ENCODE measurements at regions not wholly inside any gene's neighbourhood (a gene's known extent, or its start where the extent isn't known, plus 50 kb on each side); places are given as distances from the start of the nearest gene placed in this dataset.
"Not testable (repeated sequence)": the region's sequence is repeated elsewhere in the genome, so short reads cannot be mapped to it uniquely, and the experiment has no call there.

DNA sequence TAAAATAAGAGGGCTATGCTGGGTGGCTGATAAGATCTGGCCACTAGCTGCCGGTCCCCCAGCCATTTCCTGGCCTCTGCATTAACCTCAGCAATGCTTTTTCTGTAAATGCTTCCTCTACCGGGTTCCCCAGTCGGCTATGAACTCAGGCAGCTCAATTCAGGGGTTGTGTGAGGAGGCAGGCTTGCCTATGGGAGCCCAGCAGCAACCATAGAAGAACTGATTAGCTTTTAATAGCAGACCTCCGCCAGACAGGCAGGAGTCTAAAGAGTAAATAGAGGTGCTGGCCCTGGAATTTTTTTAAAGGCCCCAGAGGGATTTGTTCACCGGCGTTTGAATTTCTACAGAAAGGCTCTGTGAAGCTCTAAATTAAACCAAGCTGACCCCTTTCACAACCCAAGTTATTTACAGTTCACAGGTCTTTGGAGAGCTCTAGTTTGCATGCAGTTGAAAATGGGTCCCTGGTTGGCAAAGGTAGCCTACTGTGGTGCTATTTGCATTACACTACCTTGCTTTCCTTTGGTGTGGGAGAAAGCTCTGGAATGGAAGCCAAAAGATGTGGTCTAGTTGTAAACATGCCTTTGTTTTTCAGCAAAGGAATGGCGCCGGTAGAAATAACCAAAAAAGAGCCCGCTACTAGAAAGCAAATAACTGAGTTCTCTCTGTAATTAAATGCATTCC is 289.7 kb upstream of the SEMA6A start:
- no peak overlapping the region for H3K4me3 Mint-ChIP-seq
- ATAC-seq = no peak
- peaks cover 5% of the 10 kb centered on the region in 2 donors for H3K9me3 Mint-ChIP-seq
- H3K27me3 Mint-ChIP-seq = no peaks in the 10 kb centered on the region
- DNase-seq = no peak
- no peaks in the 10 kb centered on the region for H3K4me1 Mint-ChIP-seq
- no peak overlapping the region for H3K27ac Mint-ChIP-seq

DNA sequence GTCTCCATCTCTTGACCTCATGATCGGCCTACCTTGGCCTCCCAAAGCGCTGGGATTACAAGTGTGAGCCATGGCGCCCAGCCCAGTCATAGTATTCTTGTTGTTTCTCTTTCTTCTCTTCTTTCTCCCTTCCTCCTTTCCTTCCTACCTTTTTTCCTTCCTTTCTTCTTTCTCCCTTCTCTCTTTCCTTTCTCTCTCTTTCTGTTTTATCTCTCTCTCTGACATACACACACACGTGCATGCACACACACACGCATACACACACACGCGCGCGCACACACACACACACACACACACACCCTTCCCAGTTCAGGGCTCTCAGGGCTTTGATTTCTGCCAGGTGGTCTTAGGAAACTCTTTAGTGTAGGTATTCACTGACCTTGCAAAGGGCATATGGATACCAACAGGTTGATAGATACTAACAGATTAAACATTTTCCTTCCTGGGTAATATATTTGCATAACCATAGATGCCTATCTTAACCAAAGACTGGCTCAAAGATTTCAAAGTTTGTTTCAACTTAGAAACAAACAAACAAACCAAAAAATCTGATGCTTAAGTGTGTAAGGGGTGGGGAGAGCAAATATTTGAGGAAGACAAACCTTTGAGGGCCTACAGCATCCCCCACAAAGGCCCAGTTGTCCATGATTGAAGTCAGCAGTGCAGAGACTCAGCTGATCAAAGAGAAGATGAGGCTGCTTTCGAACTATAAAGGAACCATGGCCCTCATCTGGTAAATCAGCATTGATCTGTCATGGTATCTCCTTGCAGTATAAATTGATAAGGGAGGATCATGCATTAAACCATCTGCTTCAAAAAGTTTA is 288.2 kb upstream of the SEMA6A start:
- H3K27ac Mint-ChIP-seq = no peak overlapping the region

DNA sequence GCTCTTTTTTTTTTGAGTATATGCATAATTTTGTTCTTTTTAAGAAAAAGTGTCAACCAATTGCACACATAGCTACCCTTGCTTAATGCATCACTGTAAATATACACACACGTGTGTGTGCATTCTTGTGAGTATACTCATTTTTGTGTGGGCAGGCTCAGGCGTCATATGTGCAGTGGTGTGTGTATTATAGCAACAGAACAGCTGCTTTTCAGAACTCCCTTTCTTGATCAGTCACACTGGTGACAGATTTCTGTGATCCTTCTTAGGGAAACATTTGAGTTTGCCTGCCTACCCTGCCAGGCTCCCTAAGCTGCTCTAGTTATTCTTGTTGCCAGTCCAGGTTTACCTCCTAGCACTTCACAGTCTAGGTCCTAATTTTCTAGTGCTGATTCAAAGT is 287.0 kb upstream of the SEMA6A start:
- Mint-ChIP-seq H3K4me1 (no peaks in the 10 kb centered on the region), H3K27me3 (no peaks in the 10 kb centered on the region), H3K4me3 (no peak overlapping the region), H3K27ac (no peak overlapping the region), H3K9me3 (no peaks in the 10 kb centered on the region)
- no peak for ATAC-seq
- no peak for DNase-seq

More for the DNA sequence above, 288.2 kb upstream of the SEMA6A start:
- H3K4me3 Mint-ChIP-seq = no peak overlapping the region
- DNase-seq = no peak
- H3K9me3 Mint-ChIP-seq = peaks cover 0 to 5% of the 10 kb centered on the region in 2 donors
- H3K27me3 Mint-ChIP-seq = no peaks in the 10 kb centered on the region
- H3K4me1 Mint-ChIP-seq = no peaks in the 10 kb centered on the region
- ATAC-seq = no peak

DNA sequence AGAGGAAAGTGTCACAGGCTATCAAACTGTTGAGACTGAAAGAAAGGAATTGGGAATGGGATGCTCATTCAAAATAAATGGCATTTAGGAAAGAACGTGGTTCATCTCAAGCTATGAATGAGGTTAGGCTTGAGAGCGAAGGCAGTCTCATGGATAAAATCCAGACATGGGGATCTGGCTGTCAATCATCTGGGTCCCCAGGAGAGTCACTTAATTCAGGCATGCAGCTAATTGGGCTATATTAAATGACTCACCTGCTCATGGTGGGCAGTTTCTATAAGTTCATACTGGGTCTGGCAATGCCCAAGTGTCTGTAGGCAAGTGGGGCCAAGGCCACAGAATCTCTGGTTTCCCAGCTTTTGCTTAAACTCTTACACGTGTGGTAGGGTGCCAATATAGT is 286.5 kb upstream of the SEMA6A start:
- Mint-ChIP-seq H3K4me3 (no peak overlapping the region), H3K4me1 (no peaks in the 10 kb centered on the region), H3K27ac (no peak overlapping the region), H3K9me3 (no peaks in the 10 kb centered on the region), H3K27me3 (no peaks in the 10 kb centered on the region)
- DNase-seq (no peak), ATAC-seq (no peak)

DNA sequence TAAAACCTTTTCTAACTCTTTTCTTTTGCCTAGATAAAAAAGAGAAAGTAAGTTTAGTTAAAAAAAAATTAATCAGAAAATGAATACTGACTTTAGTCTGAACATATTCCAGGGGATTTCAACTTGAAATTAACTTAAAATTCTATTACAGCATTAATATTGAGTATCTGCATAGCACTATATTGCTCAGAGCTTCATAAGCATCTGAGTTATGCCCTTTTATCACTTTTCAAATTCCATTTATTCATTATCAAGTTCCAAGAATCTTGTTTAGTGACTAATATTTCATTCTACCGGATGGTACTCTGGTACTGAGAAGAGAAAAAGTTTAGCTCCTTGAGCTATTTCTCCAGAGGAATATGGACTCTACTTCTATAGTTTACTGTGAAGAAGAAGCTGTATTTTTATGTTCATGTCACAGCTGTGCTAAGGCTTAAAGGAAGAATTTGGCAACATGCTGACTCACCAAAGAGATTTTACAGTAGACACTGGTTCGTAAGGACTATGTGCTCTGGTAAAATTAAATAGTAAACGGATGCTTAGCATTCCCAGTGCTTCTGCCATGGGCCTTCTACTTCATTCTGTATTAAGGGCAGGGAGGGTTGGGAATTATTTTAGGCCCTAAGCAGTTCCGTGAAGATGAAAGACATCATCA is 285.2 kb upstream of the SEMA6A start:
- Mint-ChIP-seq H3K27me3 (no peaks in the 10 kb centered on the region), H3K4me3 (no peak overlapping the region), H3K27ac (no peak overlapping the region), H3K4me1 (no peaks in the 10 kb centered on the region), H3K9me3 (no peaks in the 10 kb centered on the region)
- ATAC-seq = no peak
- no peak for DNase-seq

DNA sequence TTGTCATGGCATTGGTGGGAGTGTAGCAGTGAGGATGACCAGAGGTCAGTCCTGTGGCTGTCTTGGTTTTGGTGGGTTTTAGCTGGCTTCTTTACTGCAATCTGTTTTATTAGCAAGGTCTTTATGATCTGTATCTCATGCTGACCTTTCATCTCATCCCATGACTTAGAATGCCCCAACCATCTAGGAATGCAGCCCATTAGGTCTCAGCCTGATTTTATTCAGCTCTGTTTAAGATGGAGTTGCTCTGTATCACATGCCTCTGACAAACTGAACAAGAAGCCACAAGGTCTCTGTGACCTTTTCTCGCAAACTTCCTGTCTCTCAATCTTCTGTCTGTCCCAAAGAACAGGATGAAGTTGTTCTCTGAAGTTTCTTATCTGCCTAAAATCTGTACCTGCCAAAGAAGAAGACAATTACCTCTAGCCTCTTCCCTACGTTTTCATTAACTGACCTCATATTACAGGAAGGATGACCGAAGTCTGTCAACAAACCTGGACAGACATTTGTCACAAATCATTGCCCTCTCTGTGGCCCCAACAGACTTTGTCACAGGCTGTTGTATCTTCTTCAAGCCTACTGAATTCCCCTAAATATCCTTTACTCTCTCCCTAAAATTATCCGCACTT is 284.2 kb upstream of the SEMA6A start:
- Mint-ChIP-seq H3K4me1 (no peaks in the 10 kb centered on the region), H3K27ac (no peak overlapping the region), H3K4me3 (no peak overlapping the region), H3K9me3 (no peaks in the 10 kb centered on the region), H3K27me3 (no peaks in the 10 kb centered on the region)
- ATAC-seq (no peak), DNase-seq (no peak)

DNA sequence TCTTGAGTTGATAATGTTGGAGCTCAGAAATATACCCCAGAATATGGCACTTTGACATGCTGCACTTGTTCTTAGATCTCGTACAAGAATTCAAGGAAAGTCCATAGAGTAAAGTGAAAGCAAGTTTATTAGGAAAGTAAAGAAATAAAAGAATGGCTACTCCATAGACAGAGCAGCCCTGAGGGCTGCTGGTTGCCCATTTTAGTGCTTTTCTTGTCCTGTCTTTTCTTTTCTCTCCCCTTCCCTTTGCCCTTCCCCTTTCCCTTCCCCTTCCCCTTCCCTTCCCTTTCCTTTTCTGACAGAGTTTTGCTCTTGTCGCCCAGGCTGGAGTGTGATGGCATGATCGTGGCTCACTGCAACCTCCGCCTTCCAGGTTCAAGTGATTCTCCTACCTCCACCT is 283.4 kb upstream of the SEMA6A start:
- H3K4me1 Mint-ChIP-seq, ATAC-seq, DNase-seq, H3K4me3 Mint-ChIP-seq, H3K27me3 Mint-ChIP-seq, H3K9me3 Mint-ChIP-seq, H3K27ac Mint-ChIP-seq: not testable (repeated sequence)

DNA sequence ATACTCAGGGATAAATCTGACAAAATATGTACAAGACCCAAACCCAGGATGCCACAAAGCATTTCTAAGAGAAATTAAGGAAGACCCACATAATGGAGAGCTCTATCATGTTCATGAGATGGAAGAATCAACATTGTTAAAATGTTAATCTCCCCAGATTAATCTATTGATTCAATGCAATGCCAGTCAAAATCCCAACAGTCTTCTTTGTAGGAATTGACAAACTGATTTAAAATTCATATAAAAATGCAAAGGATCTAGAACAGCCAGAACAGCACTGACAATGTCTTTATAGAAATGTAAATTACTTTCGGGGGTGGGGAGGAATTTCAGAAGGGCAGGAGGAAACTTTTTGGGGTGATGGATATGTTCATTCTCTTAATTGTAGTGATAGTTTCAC is 281.6 kb upstream of the SEMA6A start:
- no peak overlapping the region for H3K4me3 Mint-ChIP-seq
- ATAC-seq (no peak), DNase-seq (no peak)
- no peaks in the 10 kb centered on the region for H3K4me1 Mint-ChIP-seq
- peaks cover 0 to 5% of the 10 kb centered on the region in 2 donors for H3K9me3 Mint-ChIP-seq
- H3K27me3 Mint-ChIP-seq = no peaks in the 10 kb centered on the region
- H3K27ac Mint-ChIP-seq = no peak overlapping the region

DNA sequence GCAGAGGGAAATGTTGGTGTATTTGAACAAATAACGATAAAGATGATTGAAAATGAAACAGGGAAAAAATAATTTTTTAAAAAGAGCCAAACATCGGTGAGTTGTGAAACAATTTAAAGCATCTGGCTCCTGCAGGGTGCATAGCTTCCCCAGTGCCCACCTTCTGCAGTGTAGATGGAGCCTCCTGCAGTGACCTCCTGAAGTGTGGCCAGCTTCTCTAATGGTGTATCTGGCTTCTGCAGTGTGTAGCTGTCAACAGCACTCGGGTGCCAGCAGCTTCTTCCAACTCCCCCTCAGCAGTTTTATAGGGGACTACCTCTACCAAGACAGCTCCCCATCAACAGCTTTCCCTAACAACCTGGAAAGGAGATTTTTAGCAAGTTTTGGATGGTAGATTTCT is 279.4 kb upstream of the SEMA6A start:
- no peak for ATAC-seq
- Mint-ChIP-seq H3K27me3 (no peaks in the 10 kb centered on the region), H3K27ac (peak overlapping the region in 1 of 2 donors; percentile 64), H3K9me3 (peaks cover 0 to 5% of the 10 kb centered on the region in 2 donors), H3K4me1 (no peaks in the 10 kb centered on the region), H3K4me3 (no peak overlapping the region)
- DNase-seq = no peak

DNA sequence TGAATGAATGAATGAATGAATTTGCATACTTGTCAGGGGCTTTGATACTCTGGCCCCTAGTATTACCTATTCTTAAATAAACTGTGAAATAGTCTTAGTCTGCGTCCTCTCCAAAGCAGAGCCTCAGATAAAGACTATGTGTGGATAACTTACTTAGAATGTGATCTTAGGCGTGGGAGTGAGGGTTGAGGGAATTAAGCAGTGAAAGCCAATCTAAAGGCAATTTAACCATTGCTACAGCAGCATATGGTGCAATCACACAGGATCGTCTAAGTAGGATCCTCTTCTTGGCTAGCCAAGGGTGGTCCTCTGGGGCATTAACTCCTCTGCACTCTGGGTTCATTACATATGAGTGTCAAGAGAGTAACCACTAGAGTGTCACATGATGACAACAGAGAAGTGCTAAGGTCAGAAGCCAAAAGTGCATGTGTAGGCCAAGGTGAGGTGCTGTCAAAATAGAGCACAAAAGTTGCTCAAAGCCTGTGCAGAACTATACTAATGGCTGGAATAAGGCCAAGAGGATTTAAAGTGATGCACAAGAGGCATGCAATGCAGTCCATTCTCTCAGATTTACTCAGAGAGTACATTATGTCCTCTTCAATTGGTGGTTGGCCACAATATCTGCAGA is 274.4 kb upstream of the SEMA6A start:
- ATAC-seq = no peak
- H3K27ac Mint-ChIP-seq = no peak overlapping the region
- H3K4me3 Mint-ChIP-seq = no peak overlapping the region
- H3K9me3 Mint-ChIP-seq = peaks cover 5 to 10% of the 10 kb centered on the region in 2 donors
- H3K4me1 Mint-ChIP-seq = no peaks in the 10 kb centered on the region
- no peaks in the 10 kb centered on the region for H3K27me3 Mint-ChIP-seq
- no peak for DNase-seq

DNA sequence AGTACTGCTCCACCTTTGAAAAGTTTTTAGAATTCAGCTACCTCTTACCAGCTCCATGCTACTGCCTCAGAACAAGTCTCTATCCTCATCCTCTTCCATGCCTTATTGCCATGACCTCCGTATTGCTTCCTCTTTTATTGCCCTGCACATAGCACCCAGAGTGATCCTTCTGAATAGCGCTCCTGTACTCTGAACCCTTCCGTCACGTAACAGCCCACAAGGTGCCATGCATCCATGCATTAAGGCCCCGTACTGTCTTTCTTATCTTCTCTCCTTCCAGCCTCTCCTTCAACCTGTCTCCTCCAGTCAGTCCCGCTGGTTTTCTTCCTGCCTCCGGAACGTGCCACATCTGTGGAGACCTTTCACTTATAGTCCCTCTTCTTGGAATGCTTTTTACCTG is 273.3 kb upstream of the SEMA6A start:
- no peak for DNase-seq
- Mint-ChIP-seq H3K9me3 (peaks cover 5 to 10% of the 10 kb centered on the region in 2 donors), H3K4me1 (no peaks in the 10 kb centered on the region), H3K4me3 (no peak overlapping the region), H3K27ac (peak overlapping the region in 1 of 2 donors; percentile 44), H3K27me3 (no peaks in the 10 kb centered on the region)
- no peak for ATAC-seq

DNA sequence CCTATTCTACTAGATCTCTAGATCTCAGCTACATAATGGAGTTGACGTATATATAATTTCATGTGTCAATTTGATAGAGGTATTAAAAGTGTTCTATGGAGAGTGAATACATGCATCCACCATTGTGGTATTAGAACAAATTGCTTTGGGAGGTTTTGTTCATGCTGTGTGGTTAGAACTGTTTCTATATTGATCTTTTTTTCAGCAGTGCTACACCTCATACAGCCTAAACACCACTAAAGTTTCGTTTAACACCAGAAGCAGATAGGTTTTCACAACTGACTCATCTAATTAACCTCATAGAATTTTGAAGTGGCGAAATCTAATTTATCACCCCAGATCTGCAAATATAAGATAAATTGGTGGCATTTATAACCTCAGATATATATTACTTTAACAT is 269.4 kb upstream of the SEMA6A start:
- DNase-seq (no peak), ATAC-seq (no peak)
- Mint-ChIP-seq H3K4me1 (no peaks in the 10 kb centered on the region), H3K4me3 (no peak overlapping the region), H3K27ac (no peak overlapping the region), H3K27me3 (no peaks in the 10 kb centered on the region), H3K9me3 (peaks cover 5% of the 10 kb centered on the region in 2 donors)

DNA sequence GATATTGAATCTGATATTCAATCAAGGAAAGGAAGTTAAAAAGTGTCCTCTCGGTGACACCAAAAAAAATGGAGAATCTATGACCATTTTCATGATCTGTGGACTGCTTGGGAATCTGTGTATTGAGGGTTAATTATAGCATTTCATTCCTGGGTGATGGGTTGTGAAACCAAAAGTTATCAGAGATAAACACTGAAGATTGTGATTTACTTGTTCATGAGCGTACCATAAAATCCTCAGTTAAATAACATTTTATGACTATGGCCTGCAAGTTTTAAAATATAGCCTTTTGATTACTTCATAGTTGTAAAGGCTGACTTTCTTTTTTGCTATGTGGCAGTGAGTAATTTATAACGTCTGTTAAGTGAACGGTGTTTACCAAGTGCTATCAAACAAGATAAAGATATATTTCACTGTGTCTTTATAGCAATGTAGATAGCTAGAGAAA is 267.9 kb upstream of the SEMA6A start:
- H3K27ac Mint-ChIP-seq = no peak overlapping the region
- no peaks in the 10 kb centered on the region for H3K27me3 Mint-ChIP-seq
- no peak overlapping the region for H3K4me3 Mint-ChIP-seq
- no peak for ATAC-seq
- no peak for DNase-seq
- H3K9me3 Mint-ChIP-seq = peaks cover 0 to 5% of the 10 kb centered on the region in 2 donors
- H3K4me1 Mint-ChIP-seq = no peaks in the 10 kb centered on the region

DNA sequence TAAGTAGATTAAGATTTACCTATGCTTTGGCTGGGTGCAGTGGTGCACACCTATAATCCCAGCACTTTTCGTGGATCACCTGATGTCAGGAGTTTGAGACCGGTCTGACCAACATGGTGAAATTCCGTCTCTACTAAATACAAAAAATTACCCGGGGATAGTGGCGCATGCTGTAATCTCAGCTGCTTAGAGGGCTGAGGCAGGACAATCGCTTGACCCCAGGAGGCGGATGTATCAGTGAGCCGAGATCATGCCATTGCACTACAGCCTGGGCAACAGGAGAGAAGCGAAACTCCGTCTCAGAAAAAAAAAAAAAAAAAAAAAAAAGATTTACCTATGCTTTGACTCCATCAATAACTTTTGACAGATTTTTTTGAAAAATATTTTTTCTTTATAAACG is 267.1 kb upstream of the SEMA6A start:
- Mint-ChIP-seq H3K9me3 (peaks cover 0 to 5% of the 10 kb centered on the region in 2 donors), H3K4me3 (no peak overlapping the region), H3K4me1 (no peaks in the 10 kb centered on the region), H3K27ac (no peak overlapping the region), H3K27me3 (no peaks in the 10 kb centered on the region)
- DNase-seq = no peak
- ATAC-seq = no peak

DNA sequence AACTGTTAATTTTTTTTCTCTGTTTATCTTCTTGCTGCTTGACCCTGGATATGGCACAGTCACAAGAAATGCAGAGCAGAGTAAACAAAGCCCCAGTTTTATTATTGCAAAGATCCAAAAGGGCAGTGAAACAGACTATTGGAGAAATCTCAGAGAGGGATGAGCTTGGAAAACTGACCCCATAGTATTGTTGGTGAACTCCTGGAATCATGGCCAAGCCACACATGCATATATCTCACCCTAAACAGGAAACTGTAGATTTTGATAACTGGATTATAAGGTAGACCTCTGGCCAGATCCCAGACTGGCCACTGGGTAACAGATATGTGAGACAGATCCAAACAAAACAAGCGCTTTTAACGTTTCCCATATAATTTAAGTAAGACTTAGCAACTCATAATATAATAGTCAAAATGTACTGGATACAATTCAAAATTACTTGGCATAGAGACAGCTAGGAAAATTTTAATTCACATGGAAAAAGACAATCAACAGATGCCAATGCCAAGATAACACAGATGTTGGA is 263.5 kb upstream of the SEMA6A start:
- Mint-ChIP-seq H3K27ac (no peak overlapping the region), H3K4me1 (no peaks in the 10 kb centered on the region), H3K4me3 (no peak overlapping the region), H3K9me3 (no peaks in the 10 kb centered on the region), H3K27me3 (no peaks in the 10 kb centered on the region)
- DNase-seq (no peak), ATAC-seq (no peak)

Measured in stimulated activated naive CD8-positive, alpha-beta T cell treated with anti-CD3 and anti-CD28 coated beads, Interleukin-15, amount 100 ng/mL, for 72 hours (primary cell).